ENCODE measurements at regions not wholly inside any gene's neighbourhood (a gene's known extent, or its start where the extent isn't known, plus 50 kb on each side); places are given as distances from the start of the nearest gene placed in this dataset.
"Not testable (repeated sequence)": the region's sequence is repeated elsewhere in the genome, so short reads cannot be mapped to it uniquely, and the experiment has no call there.

GRCh38 chr13:40368127-40368891, 298.1 kb downstream of the FOXO1 start:
- no peak for FAIRE-seq
- H3K9ac ChIP-seq (ENCODE audit: low read length), result no peak overlapping the region

GRCh38 chr13:40370661-40371060, 295.8 kb downstream of the FOXO1 start:
- H4K20me1 ChIP-seq (ENCODE audit: insufficient read depth, low read length), result no peaks in the 10 kb centered on the region
- H3K27ac ChIP-seq (ENCODE audit: low read depth, low read length), result no peak overlapping the region
- H3K79me2 ChIP-seq (ENCODE audit: insufficient read depth, low read length), result no peaks in the 10 kb centered on the region
- DNase-seq (ENCODE audit: low read depth) (no peak), FAIRE-seq (no peak)
- H3K9me3 Mint-ChIP-seq (ENCODE audit: unreplicated experiment), result no peaks in the 10 kb centered on the region
- H3K4me3 Mint-ChIP-seq (ENCODE audit: unreplicated experiment), result no peak overlapping the region
- H3K4me2 ChIP-seq (ENCODE audit: low read length), result no peak overlapping the region
- no peaks in the 10 kb centered on the region for H3K36me3 ChIP-seq (ENCODE audit: insufficient read depth, low read length)
- no peak overlapping the region for H2AFZ ChIP-seq (ENCODE audit: low read depth, low read length)
- no peak overlapping the region for H3K27ac Mint-ChIP-seq (ENCODE audit: unreplicated experiment)
- H3K4me1 ChIP-seq (ENCODE audit: insufficient read depth, low read length), result no peaks in the 10 kb centered on the region
- H3K36me3 Mint-ChIP-seq (ENCODE audit: low read depth, unreplicated experiment), result no peaks in the 10 kb centered on the region
- H3K9ac ChIP-seq (ENCODE audit: low read length), result no peak overlapping the region
- H3K27me3 Mint-ChIP-seq (ENCODE audit: low read depth, unreplicated experiment), result peaks cover 23% of the 10 kb centered on the region
- H3K27me3 ChIP-seq (ENCODE audit: insufficient read depth, low read length), result no peaks in the 10 kb centered on the region
- no peaks in the 10 kb centered on the region for H3K4me1 Mint-ChIP-seq (ENCODE audit: low read depth, unreplicated experiment)
- TF ChIP-seq CTCF (IDR thresholded peaks at IDR 0.05; ENCODE audit: insufficient read depth, low read depth, low read length), result no peak
- TF ChIP-seq EZH2 (IDR thresholded peaks at IDR 0.05; ENCODE audit: insufficient read depth, low read length), result no peak
- no peak overlapping the region for H3K4me3 ChIP-seq (ENCODE audit: insufficient read depth, low read depth, low read length)
- no peaks in the 10 kb centered on the region for H3K9me3 ChIP-seq (ENCODE audit: insufficient read depth, low read depth, low read length)

More at GRCh38 chr13:40368127-40368891, 298.1 kb downstream of the FOXO1 start:
- no peaks in the 10 kb centered on the region for H3K4me1 Mint-ChIP-seq (ENCODE audit: low read depth, unreplicated experiment)
- peaks cover 13% of the 10 kb centered on the region for H3K27me3 Mint-ChIP-seq (ENCODE audit: low read depth, unreplicated experiment)
- Histone ChIP-seq H3K4me1 (ENCODE audit: insufficient read depth, low read length) (no peaks in the 10 kb centered on the region), H3K27me3 (ENCODE audit: insufficient read depth, low read length) (no peaks in the 10 kb centered on the region), H3K79me2 (ENCODE audit: insufficient read depth, low read length) (no peaks in the 10 kb centered on the region), H2AFZ (ENCODE audit: low read depth, low read length) (no peak overlapping the region), H3K36me3 (ENCODE audit: insufficient read depth, low read length) (no peaks in the 10 kb centered on the region), H3K4me3 (ENCODE audit: insufficient read depth, low read depth, low read length) (no peak overlapping the region), H4K20me1 (ENCODE audit: insufficient read depth, low read length) (no peaks in the 10 kb centered on the region), H3K9me3 (ENCODE audit: insufficient read depth, low read depth, low read length) (no peaks in the 10 kb centered on the region), H3K27ac (ENCODE audit: low read depth, low read length) (no peak overlapping the region), H3K4me2 (ENCODE audit: low read length) (no peak overlapping the region)
- no peak for DNase-seq (ENCODE audit: low read depth)
- H3K36me3 Mint-ChIP-seq (ENCODE audit: low read depth, unreplicated experiment), result no peaks in the 10 kb centered on the region
- TF ChIP-seq CTCF (IDR thresholded peaks at IDR 0.05; ENCODE audit: insufficient read depth, low read depth, low read length), result no peak
- TF ChIP-seq EZH2 (IDR thresholded peaks at IDR 0.05; ENCODE audit: insufficient read depth, low read length), result no peak
- H3K9me3 Mint-ChIP-seq (ENCODE audit: unreplicated experiment), result no peaks in the 10 kb centered on the region
- no peak overlapping the region for H3K4me3 Mint-ChIP-seq (ENCODE audit: unreplicated experiment)
- H3K27ac Mint-ChIP-seq (ENCODE audit: unreplicated experiment), result no peak overlapping the region

GRCh38 chr13:40371531-40372125, 294.8 kb downstream of the FOXO1 start:
- no peak overlapping the region for H3K4me2 ChIP-seq (ENCODE audit: low read length)
- no peaks in the 10 kb centered on the region for H4K20me1 ChIP-seq (ENCODE audit: insufficient read depth, low read length)
- H3K36me3 Mint-ChIP-seq (ENCODE audit: low read depth, unreplicated experiment), result no peaks in the 10 kb centered on the region
- no peak overlapping the region for H3K9ac ChIP-seq (ENCODE audit: low read length)
- peaks cover 1% of the 10 kb centered on the region for H3K9me3 Mint-ChIP-seq (ENCODE audit: unreplicated experiment)
- no peaks in the 10 kb centered on the region for H3K36me3 ChIP-seq (ENCODE audit: insufficient read depth, low read length)
- DNase-seq (ENCODE audit: low read depth) (no peak), FAIRE-seq (no peak)
- no peak overlapping the region for H3K27ac Mint-ChIP-seq (ENCODE audit: unreplicated experiment)
- H3K4me1 Mint-ChIP-seq (ENCODE audit: low read depth, unreplicated experiment), result no peaks in the 10 kb centered on the region
- H2AFZ ChIP-seq (ENCODE audit: low read depth, low read length), result no peak overlapping the region
- TF ChIP-seq EZH2 (IDR thresholded peaks at IDR 0.05; ENCODE audit: insufficient read depth, low read length) (no peak), CTCF (IDR thresholded peaks at IDR 0.05; ENCODE audit: insufficient read depth, low read depth, low read length) (no peak)
- H3K4me3 Mint-ChIP-seq (ENCODE audit: unreplicated experiment), result no peak overlapping the region
- peaks cover 31% of the 10 kb centered on the region for H3K27me3 Mint-ChIP-seq (ENCODE audit: low read depth, unreplicated experiment)
- H3K27me3 ChIP-seq (ENCODE audit: insufficient read depth, low read length), result no peaks in the 10 kb centered on the region
- H3K4me1 ChIP-seq (ENCODE audit: insufficient read depth, low read length), result no peaks in the 10 kb centered on the region
- H3K9me3 ChIP-seq (ENCODE audit: insufficient read depth, low read depth, low read length), result no peaks in the 10 kb centered on the region
- H3K27ac ChIP-seq (ENCODE audit: low read depth, low read length), result no peak overlapping the region
- no peaks in the 10 kb centered on the region for H3K79me2 ChIP-seq (ENCODE audit: insufficient read depth, low read length)
- H3K4me3 ChIP-seq (ENCODE audit: insufficient read depth, low read depth, low read length), result no peak overlapping the region

GRCh38 chr13:40373608-40374007, 292.8 kb downstream of the FOXO1 start:
- not testable (repeated sequence) for H2AFZ ChIP-seq (ENCODE audit: low read depth, low read length); FAIRE-seq; H3K4me3 Mint-ChIP-seq (ENCODE audit: unreplicated experiment); H3K9me3 Mint-ChIP-seq (ENCODE audit: unreplicated experiment); DNase-seq (ENCODE audit: low read depth); H3K27ac Mint-ChIP-seq (ENCODE audit: unreplicated experiment); H3K79me2 ChIP-seq (ENCODE audit: insufficient read depth, low read length); H3K4me1 ChIP-seq (ENCODE audit: insufficient read depth, low read length); H4K20me1 ChIP-seq (ENCODE audit: insufficient read depth, low read length); H3K36me3 Mint-ChIP-seq (ENCODE audit: low read depth, unreplicated experiment); H3K9ac ChIP-seq (ENCODE audit: low read length); H3K4me3 ChIP-seq (ENCODE audit: insufficient read depth, low read depth, low read length); H3K9me3 ChIP-seq (ENCODE audit: insufficient read depth, low read depth, low read length); H3K27ac ChIP-seq (ENCODE audit: low read depth, low read length); H3K36me3 ChIP-seq (ENCODE audit: insufficient read depth, low read length); H3K4me2 ChIP-seq (ENCODE audit: low read length); H3K4me1 Mint-ChIP-seq (ENCODE audit: low read depth, unreplicated experiment); H3K27me3 ChIP-seq (ENCODE audit: insufficient read depth, low read length)
- H3K27me3 Mint-ChIP-seq (ENCODE audit: low read depth, unreplicated experiment), result peaks cover 34% of the 10 kb centered on the region

Data from astrocyte (in vitro differentiated cells and primary cell).